ENCODE measurements at regions not wholly inside any gene's neighbourhood (a gene's known extent, or its start where the extent isn't known, plus 50 kb on each side); places are given as distances from the start of the nearest gene placed in this dataset.

GRCh38 chr7:15018981-15019380 lies 116.4 kb upstream of the DGKB start:
- no peak for DNase-seq (ENCODE audit: extremely low spot score in 2 of 2)

GRCh38 chr7:15016766-15017165 lies 114.2 kb upstream of the DGKB start:
- Histone ChIP-seq H3K36me3 (no peaks in the 10 kb centered on the region), H3K4me1 (peaks cover 17% of the 10 kb centered on the region), H3K27me3 (no peaks in the 10 kb centered on the region), H3K4me3 (no peak overlapping the region), H3K9me3 (no peaks in the 10 kb centered on the region), H3K27ac (no peak overlapping the region)
- DNase-seq (ENCODE audit: extremely low spot score in 2 of 2), result no peak
- TF ChIP-seq CTCF (IDR thresholded peaks at IDR 0.05), result no peak
- no peak for TF ChIP-seq POLR2AphosphoS5 (IDR thresholded peaks at IDR 0.05; ENCODE audit: insufficient read depth in 1 of 2, low read depth in 1 of 2)
- no peak for TF ChIP-seq POLR2A (IDR thresholded peaks at IDR 0.05)
- intact Hi-C loops (cut with DNase I), result loop anchor here (10.0 kb wide), 1 partner anchor 292 kb away; no protein-coding TSS in a partner anchor

More at GRCh38 chr7:15018981-15019380, 116.4 kb upstream of the DGKB start:
- intact Hi-C loops (cut with DNase I), result loop anchor here (10.0 kb wide), 1 partner anchor 294 kb away; no protein-coding TSS in a partner anchor
- Histone ChIP-seq H3K4me1 (peaks cover 17% of the 10 kb centered on the region), H3K36me3 (no peaks in the 10 kb centered on the region), H3K27me3 (no peaks in the 10 kb centered on the region), H3K9me3 (no peaks in the 10 kb centered on the region), H3K4me3 (no peak overlapping the region), H3K27ac (no peak overlapping the region)
- TF ChIP-seq POLR2AphosphoS5 (IDR thresholded peaks at IDR 0.05; ENCODE audit: insufficient read depth in 1 of 2, low read depth in 1 of 2) (no peak), POLR2A (IDR thresholded peaks at IDR 0.05) (no peak), CTCF (IDR thresholded peaks at IDR 0.05) (no peak)

GRCh38 chr7:15016315-15016667 lies 113.7 kb upstream of the DGKB start:
- Histone ChIP-seq H3K27ac (no peak overlapping the region), H3K9me3 (no peaks in the 10 kb centered on the region), H3K4me1 (peaks cover 17% of the 10 kb centered on the region), H3K36me3 (no peaks in the 10 kb centered on the region), H3K4me3 (no peak overlapping the region), H3K27me3 (no peaks in the 10 kb centered on the region)
- no peak for DNase-seq (ENCODE audit: extremely low spot score in 2 of 2)
- TF ChIP-seq POLR2AphosphoS5 (IDR thresholded peaks at IDR 0.05; ENCODE audit: insufficient read depth in 1 of 2, low read depth in 1 of 2) (no peak), CTCF (IDR thresholded peaks at IDR 0.05) (peak in 1 of 3 experiments; percentile 19), POLR2A (IDR thresholded peaks at IDR 0.05) (no peak)
- intact Hi-C loops (cut with DNase I), result loop anchor here (10.0 kb wide), 1 partner anchor 291 kb away; no protein-coding TSS in a partner anchor

GRCh38 chr7:15015545-15016314 lies 113.2 kb upstream of the DGKB start:
- no peaks in the 10 kb centered on the region for H3K27me3 ChIP-seq
- H3K4me3 ChIP-seq, result no peak overlapping the region
- DNase-seq (ENCODE audit: extremely low spot score in 2 of 2), result no peak
- H3K4me1 ChIP-seq, result peaks cover 17% of the 10 kb centered on the region
- no peaks in the 10 kb centered on the region for H3K9me3 ChIP-seq
- intact Hi-C loops (cut with DNase I), result loop anchor here (10.0 kb wide), 1 partner anchor 291 kb away; no protein-coding TSS in a partner anchor
- TF ChIP-seq POLR2A (IDR thresholded peaks at IDR 0.05), result no peak
- peak in 2 of 3 experiments; percentile 50 to 68 for TF ChIP-seq CTCF (IDR thresholded peaks at IDR 0.05)
- peak in 1 of 2 donors; percentile 64 for TF ChIP-seq POLR2AphosphoS5 (IDR thresholded peaks at IDR 0.05; ENCODE audit: insufficient read depth in 1 of 2, low read depth in 1 of 2)
- H3K36me3 ChIP-seq, result no peaks in the 10 kb centered on the region
- H3K27ac ChIP-seq, result no peak overlapping the region

GRCh38 chr7:15012135-15012534 lies 109.6 kb upstream of the DGKB start:
- Histone ChIP-seq H3K9me3 (no peaks in the 10 kb centered on the region), H3K27ac (no peak overlapping the region), H3K4me1 (peaks cover 16% of the 10 kb centered on the region), H3K4me3 (no peak overlapping the region), H3K36me3 (no peaks in the 10 kb centered on the region), H3K27me3 (no peaks in the 10 kb centered on the region)
- no peak for DNase-seq (ENCODE audit: extremely low spot score in 2 of 2)
- intact Hi-C loops (cut with DNase I), result loop anchor here (10.0 kb wide), 1 partner anchor 287 kb away; no protein-coding TSS in a partner anchor
- no peak for TF ChIP-seq CTCF (IDR thresholded peaks at IDR 0.05)
- TF ChIP-seq POLR2A (IDR thresholded peaks at IDR 0.05), result no peak
- TF ChIP-seq POLR2AphosphoS5 (IDR thresholded peaks at IDR 0.05; ENCODE audit: insufficient read depth in 1 of 2, low read depth in 1 of 2), result no peak

Data from vagina (tissue), 2 donors.